MM.1S (cell line): ENCODE measurements at regions not wholly inside any gene's neighbourhood (a gene's known extent, or its start where the extent isn't known, plus 50 kb on each side); places are given as distances from the start of the nearest gene placed in this dataset.

Experiments used
- DNase-seq: peaks from one replicate; pipeline ENCODE4 v3.0.0-alpha.2; 2015
- H2AFZ ChIP-seq: fragments of 300-600 bp; sonication (generic); 2 replicates; pipeline ENCODE4 v1.6.0; 2016; ENCODE audit warnings: antibody characterized with exemption, low read length
- H3F3A ChIP-seq: fragments of 300-600 bp; sonication (generic); 2 replicates; pipeline ENCODE4 v1.6.1; 2016; ENCODE audit warnings: mild to moderate bottlenecking, antibody characterized with exemption, low read length, moderate library complexity, mixed read lengths; ENCODE audit not compliant: insufficient read depth
- H3K27ac ChIP-seq: fragments of 300-600 bp; sonication (generic); 2 replicates; pipeline ENCODE4 v1.5.1; 2016; ENCODE audit warnings: mild to moderate bottlenecking, low read length
- H3K27me3 ChIP-seq: fragments of 300-600 bp; sonication (generic); replicated peaks from 2 replicates; pipeline ENCODE4 v1.6.0; 2016; ENCODE audit warnings: low read length; ENCODE audit not compliant: insufficient read depth
- H3K36me3 ChIP-seq: fragments of 300-600 bp; sonication (generic); replicated peaks from 2 replicates; pipeline ENCODE4 v1.6.1; 2016; ENCODE audit warnings: mild to moderate bottlenecking, low read length, mixed read lengths; ENCODE audit not compliant: insufficient read depth
- H3K4me1 ChIP-seq: fragments of 300-600 bp; sonication (generic); 2 replicates; pipeline ENCODE4 v1.6.1; 2016; ENCODE audit warnings: low read length, mixed read lengths
- H3K4me2 ChIP-seq: fragments of 300-600 bp; sonication (generic); 2 replicates; pipeline ENCODE4 v1.6.0; 2016; ENCODE audit warnings: low read depth, low read length
- H3K4me3 ChIP-seq: fragments of 300-600 bp; sonication (generic); 2 replicates; pipeline ENCODE4 v1.5.1; 2016; ENCODE audit warnings: low read length, mixed read lengths
- H3K79me2 ChIP-seq: fragments of 300-600 bp; sonication (generic); 2 replicates; pipeline ENCODE4 v1.6.1; 2016; ENCODE audit warnings: mixed run types, low read length, mixed read lengths
- H3K9ac ChIP-seq: fragments of 300-600 bp; sonication (generic); 2 replicates; pipeline ENCODE4 v1.6.1; 2016; ENCODE audit warnings: low read length, mixed read lengths
- H3K9me2 ChIP-seq: fragments of 300-600 bp; sonication (generic); replicated peaks from 2 replicates; pipeline ENCODE4 v1.6.1; 2016; ENCODE audit warnings: mild to moderate bottlenecking, low read length, mixed read lengths; ENCODE audit not compliant: insufficient read depth
- H3K9me3 ChIP-seq: fragments of 300-600 bp; sonication (generic); replicated peaks from 2 replicates; pipeline ENCODE4 v1.6.1; 2016; ENCODE audit warnings: mild to moderate bottlenecking, low read length, mixed read lengths; ENCODE audit not compliant: insufficient read depth
- H4K20me1 ChIP-seq: fragments of 300-600 bp; sonication (generic); 2 replicates; pipeline ENCODE4 v1.6.1; 2016; ENCODE audit warnings: mild to moderate bottlenecking, low read length, moderate library complexity, mixed read lengths; ENCODE audit not compliant: insufficient read depth
- CTCF ChIP-seq: fragments of 300-600 bp; sonication (generic); IDR thresholded peaks from 2 replicates; pipeline ENCODE4 v1.5.1; 2016; ENCODE audit warnings: antibody characterized with exemption, low read length, mixed read lengths
- EZH2 ChIP-seq: fragments of 300-600 bp; sonication (generic); optimal IDR thresholded peaks from 2 replicates; pipeline ENCODE3; 2017; ENCODE audit warnings: low read depth, mild to moderate bottlenecking, antibody characterized with exemption, low read length, mixed read lengths
- EZH2phosphoT487 ChIP-seq: fragments of 300-600 bp; sonication (generic); IDR thresholded peaks from 2 replicates; pipeline ENCODE4 v1.6.1; 2018; ENCODE audit warnings: antibody characterized with exemption, low read length

- no peak overlapping the region for H3K27ac ChIP-seq
- H4K20me1 ChIP-seq: no peaks in the 10 kb centered on the region
- no peak overlapping the region for H3K4me2 ChIP-seq
- H2AFZ ChIP-seq: no peak overlapping the region
- DNase-seq: peak; percentile 31
- H3K4me3 ChIP-seq: no peak overlapping the region
- H3K36me3 ChIP-seq: no peaks in the 10 kb centered on the region
- H3K79me2 ChIP-seq: no peaks in the 10 kb centered on the region
- no peaks in the 10 kb centered on the region for H3K9me3 ChIP-seq
- TF ChIP-seq EZH2 (no peak), CTCF (peak; percentile 41)
- H3K4me1 ChIP-seq: no peaks in the 10 kb centered on the region; the same call in 1 of the 2 replicates
- no peaks in the 10 kb centered on the region for H3F3A ChIP-seq
- no peaks in the 10 kb centered on the region for H3K27me3 ChIP-seq
- H3K9ac ChIP-seq: no peak overlapping the region
- H3K9me2 ChIP-seq: no peaks in the 10 kb centered on the region
These were observed 86.5 kb downstream of the MAGED4 start for GRCh38 chrX:52271206-52271605.

- no peak overlapping the region for H2AFZ ChIP-seq
- no peaks in the 10 kb centered on the region for H3K36me3 ChIP-seq
- H4K20me1 ChIP-seq: no peaks in the 10 kb centered on the region
- no peak overlapping the region for H3K27ac ChIP-seq
- H3K4me3 ChIP-seq: no peak overlapping the region
- H3K9me2 ChIP-seq: no peaks in the 10 kb centered on the region
- no peaks in the 10 kb centered on the region; the same call in 1 of the 2 replicates for H3K4me1 ChIP-seq
- H3F3A ChIP-seq: no peaks in the 10 kb centered on the region
- TF ChIP-seq EZH2 (no peak), EZH2phosphoT487 (no peak), CTCF (no peak)
- H3K4me2 ChIP-seq: no peak overlapping the region
- no peak for DNase-seq
- no peak overlapping the region for H3K9ac ChIP-seq
- H3K79me2 ChIP-seq: no peaks in the 10 kb centered on the region
- no peaks in the 10 kb centered on the region for H3K9me3 ChIP-seq
- H3K27me3 ChIP-seq: no peaks in the 10 kb centered on the region
These were observed 91.2 kb upstream of the XAGE2 start for GRCh38 chrX:52277666-52278065.

- Histone ChIP-seq H3K9me3 (no peaks in the 10 kb centered on the region), H3F3A (no peaks in the 10 kb centered on the region)
- DNase-seq: no peak
These were observed 88.0 kb upstream of the XAGE2 start for GRCh38 chrX:52280812-52281211.

More at GRCh38 chrX:52280812-52281211, 88.0 kb upstream of the XAGE2 start:
- Histone ChIP-seq H3K79me2 (no peaks in the 10 kb centered on the region), H3K9me2 (no peaks in the 10 kb centered on the region), H3K27ac (no peak overlapping the region), H4K20me1 (no peaks in the 10 kb centered on the region), H3K4me1 (no peaks in the 10 kb centered on the region), H3K4me2 (no peak overlapping the region), H3K27me3 (no peaks in the 10 kb centered on the region), H2AFZ (no peak overlapping the region), H3K4me3 (no peak overlapping the region), H3K36me3 (no peaks in the 10 kb centered on the region), H3K9ac (no peak overlapping the region)
- TF ChIP-seq CTCF (no peak), EZH2 (no peak), EZH2phosphoT487 (no peak)
